Stimulated activated CD4-positive, alpha-beta T cell treated with anti-CD3 and anti-CD28 coated beads, TNF-alpha, amount 100 ng/mL, for 48 hours (primary cell): ENCODE measurements at regions not wholly inside any gene's neighbourhood (a gene's known extent, or its start where the extent isn't known, plus 50 kb on each side); places are given as distances from the start of the nearest gene placed in this dataset.

Experiments used
- DNase-seq, 3 donors: peaks; one replicate each; pipeline ENCODE4 v3.0.0-alpha.2; 2020; ENCODE audit warnings: low read depth in 3 of 3

DNA sequence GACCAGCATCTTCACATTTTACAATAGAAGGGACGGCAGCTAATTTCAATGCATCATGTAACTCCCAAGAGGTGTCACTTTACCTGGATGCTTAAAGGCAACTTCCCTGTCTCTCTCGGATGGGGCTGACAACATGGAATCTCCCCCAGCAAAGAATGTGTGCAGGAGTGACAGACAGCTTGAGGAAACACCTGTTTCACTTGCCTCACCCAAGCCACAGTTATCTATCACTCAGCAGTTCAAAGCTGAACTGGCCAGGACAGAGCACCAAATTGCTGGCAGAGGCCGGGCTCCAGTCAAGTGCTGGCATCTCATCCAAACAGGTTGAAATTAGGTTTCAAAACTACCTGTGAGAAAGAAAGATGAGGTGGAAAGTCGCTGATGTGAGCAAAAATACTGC lies 538.0 kb upstream of the PLXNA2 start:
- no peak for DNase-seq

DNA sequence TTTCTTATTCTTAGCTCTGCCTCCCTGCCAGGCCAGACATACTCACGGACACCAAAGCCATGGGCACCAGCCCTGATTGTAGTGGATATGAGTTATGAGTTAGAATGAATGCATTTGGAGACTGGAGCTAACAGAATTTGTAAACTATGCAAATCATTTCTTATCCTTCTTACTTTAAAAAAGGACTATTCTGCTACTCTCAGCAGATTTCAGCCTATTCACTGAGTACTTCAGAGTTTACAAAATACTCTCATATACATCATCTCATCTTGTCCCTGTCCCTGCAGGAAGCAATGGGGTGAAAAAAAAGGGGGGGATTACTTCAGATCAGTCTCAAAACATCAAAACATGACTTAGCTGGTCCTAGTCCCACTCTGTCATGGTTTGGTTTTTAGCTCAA lies 541.4 kb upstream of the PLXNA2 start:
- no peak for DNase-seq

DNA sequence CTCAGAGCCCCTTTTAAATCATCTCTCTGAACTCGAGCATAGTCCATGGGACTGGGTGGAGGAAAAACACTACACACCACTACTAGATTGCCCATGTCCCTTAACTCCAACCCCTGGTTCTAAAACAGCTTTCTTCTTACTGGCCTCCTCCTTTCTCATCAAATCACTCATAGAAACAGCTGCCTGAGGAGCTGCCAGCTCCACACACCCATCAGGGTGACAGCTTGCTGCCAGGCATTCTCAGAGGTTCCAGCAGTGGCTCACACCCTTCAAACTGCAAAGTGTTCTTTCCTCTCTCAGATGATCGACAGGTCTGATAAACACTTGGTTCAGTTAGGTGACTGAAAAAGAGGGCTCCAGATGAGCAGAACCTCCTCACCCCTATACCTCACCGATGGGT lies 543.0 kb upstream of the PLXNA2 start:
- no peak for DNase-seq

DNA sequence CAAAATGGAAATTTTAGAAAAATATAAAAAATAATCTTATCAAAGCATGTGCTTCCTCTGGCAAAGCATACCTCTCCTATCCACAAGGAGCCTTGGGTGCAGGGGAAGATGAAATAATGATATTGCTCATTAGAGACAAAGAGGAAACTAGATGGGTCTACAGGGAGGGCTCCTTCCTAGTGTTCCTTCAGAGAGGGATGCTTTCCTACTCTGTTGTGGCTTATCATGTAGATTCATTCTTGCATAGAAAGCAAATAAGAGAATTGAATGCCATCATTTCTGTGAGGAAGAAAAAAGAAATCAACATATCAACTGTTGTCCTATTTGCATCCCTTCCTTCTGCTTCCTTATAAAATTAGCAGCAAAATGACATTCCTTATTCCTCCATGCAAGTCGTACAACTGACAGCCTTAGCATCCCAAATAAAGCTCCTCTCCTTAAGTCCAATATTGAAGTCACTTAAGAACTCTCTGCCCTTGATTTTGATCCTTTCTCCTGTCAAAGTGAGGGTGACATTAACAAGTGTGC lies 543.9 kb upstream of the PLXNA2 start:
- DNase-seq = no peak

DNA sequence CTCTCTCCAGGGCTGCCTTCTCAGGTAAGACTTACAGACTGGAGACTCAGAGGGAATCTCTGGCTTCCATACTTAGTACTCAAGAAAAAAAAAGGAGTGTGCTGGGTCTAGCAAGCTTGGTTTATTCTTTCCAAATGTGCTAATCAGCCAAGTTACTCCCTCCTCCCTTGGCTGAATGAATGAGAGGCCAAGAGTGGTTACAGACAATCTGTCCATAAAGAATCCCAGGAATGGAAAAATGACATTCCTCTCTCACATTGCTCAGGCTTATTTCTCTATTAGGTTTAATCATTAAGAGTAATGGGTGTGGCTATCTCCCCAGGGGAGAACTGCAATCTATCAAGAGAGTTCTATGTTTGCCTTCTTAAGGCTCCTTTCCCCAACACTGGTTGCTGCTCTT lies 547.3 kb upstream of the PLXNA2 start:
- no peak for DNase-seq

DNA sequence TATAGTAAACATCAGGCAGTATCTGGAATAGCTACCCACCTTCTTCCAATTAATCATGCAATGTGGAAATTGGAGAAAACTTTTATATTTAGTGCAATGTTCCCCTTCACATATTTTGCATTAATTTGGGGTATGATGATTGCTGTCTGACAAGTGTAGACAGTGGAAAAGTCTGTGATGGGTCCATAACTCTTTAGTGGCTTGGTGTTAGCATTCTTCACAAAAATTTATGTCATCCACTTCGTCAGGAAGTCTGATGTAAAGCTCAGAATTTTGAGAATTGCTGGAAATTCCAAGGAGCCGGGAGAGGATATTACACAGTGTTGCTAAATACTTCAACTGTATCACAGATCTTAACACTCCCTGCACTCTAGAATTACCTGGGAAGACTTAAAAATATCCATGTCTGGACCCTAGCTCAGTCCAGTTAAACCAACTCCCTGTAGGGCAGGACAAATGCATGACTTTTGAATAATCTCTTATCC lies 549.7 kb upstream of the PLXNA2 start:
- no peak for DNase-seq

DNA sequence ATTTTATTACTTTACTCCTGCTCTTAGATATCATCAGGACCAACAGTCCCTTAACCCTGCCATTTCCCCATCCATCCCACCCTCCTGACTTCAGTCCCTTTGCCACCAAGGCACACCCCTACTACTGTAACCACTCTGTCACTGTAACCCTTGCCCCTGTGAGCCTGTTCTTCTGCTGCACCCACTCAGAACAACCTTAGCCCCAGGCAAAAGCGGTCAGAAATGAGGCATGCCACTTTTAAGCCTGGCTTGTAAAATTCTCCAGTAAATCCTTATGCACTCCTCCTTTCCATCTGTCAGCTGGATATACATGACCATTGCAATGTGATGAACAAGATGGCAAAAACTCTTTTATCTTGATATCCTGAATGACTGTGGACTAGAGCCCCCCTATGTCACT lies 555.0 kb upstream of the PLXNA2 start:
- DNase-seq = no peak

DNA sequence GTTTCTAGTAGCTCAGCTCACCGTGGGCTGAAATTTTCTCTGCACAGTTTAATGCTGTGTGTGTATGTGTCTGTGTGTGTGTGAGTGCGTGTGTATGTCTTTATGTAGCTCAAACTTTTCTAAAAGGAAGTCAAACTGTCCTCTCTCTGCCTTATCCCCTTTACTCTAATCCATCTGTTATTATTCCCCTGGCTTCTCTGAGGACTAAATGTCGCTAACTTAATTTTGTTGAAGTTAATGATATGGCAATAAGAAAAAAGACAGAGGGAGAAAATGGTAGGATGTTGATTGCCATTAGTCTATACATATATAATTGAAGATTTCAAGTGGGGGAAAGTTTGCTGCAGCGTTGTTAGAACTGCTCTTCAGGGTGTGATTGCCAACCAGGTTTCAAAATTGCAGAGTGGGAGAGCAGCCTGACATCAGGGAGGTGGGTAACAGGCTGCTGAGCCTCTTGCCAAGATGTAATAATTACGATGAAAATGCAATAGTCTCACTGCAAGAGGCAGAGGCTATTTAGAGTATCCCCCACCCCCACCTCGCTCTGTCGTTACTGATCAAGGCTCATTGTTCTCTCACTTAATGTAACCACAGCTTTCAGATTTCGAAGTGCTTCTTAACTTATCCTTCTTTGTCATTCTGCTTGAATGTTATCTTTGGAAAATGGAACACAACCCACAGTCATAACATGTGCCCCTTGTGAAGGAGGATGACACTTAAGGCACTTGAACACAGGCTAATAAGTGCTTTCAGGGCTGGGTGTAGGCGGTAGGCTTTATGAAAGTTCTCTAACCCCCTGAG lies 559.0 kb upstream of the PLXNA2 start:
- no peak for DNase-seq

DNA sequence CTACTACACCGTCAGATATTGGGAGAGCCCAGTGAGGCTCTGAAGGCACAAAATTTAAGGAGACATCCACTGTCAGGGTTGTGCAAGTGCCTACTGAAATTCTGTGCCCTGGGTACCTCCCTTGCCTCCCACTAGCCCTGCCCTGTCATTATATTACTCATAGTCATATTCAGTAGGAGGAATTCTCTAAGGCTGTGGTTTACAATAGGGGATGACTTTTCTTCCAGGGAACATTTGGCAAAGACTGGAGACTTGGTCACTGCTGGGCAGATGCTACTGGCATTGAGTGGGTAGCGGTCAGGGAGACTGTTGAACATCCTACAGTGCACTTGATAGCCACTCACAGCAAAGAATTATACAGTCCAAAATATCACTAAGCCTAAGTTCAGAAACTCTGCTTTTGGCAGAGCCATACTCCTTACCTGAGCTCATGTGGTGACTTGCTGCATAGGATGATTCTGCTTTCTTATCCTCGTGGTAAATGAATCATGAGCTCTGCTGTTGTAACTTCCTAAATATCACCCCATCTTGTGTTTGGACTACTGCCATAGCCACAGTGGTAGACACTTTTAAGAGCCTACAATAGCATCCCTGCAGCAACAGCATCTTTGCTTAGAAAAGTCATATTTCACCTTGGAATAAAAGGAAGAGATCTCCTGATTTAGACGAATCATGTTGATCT lies 563.4 kb upstream of the PLXNA2 start:
- DNase-seq = no peak

DNA sequence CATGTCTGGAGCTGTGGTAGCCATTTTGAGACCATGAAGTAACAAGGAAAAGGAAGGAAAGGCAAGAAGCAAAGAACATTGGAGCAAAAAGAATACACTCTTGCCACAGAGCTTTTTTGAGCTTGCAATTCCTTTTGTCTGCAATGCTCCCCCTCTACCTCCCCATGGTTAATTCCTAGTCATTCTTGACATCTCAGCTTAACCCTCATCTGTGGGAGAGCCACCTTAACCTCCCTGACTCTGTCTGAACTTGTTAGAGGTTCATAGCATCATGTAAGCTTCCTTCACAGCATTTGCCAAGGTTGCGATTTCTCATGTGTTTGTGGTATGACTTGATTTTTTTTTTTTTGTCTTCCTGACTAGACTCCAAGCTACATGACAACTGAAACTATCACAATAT lies 564.1 kb upstream of the PLXNA2 start:
- DNase-seq = no peak

DNA sequence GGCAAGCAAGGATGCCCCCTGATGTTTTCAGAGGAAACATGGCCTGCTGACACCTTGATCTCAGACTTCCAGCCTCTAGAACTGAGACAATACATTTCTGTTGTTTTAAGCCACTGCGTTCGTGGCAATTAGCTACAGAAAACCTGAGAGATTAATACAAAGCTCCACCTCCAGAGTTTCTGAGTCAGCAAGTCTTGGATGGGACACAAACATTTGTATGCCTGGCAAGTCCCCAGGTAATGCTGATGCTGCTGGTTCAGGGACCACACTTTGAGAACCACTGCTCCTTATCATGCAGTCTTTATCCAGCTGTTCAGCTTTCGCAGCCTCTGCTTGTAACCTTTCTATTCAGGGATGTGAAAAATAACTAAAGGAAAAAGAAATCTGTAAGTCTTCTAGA lies 565.7 kb upstream of the PLXNA2 start:
- DNase-seq = no peak

DNA sequence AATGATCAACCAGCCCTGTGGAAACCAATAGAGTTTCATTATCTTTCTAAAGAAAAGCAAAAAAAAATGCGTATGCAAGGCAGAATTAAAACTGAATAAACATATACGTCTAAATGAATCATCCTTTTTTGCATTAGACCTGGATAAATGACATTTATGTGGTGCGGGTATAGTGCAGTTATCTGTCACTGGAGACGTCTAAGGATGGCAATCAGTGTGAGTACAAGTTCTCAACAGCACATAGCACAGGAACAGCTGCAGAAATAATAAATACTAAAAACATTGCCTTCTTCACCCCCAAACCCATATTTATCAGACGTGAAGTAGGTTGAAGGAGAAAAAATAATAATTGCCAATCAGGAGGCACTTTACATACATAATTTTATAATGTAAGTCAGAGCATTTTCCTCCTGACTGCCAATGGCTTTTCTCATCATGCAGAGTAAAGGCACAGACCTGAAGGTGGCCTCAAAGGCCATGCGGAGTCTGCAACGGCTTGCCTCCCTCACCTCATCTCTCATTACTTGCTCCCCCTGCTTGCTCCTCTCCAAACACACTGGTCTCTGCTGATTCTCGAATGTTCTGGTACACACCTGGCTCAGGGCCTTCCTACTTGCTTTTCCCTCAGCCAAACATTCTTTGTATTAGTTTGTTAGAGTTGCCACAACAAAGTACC lies 574.7 kb upstream of the PLXNA2 start:
- no peak for DNase-seq

DNA sequence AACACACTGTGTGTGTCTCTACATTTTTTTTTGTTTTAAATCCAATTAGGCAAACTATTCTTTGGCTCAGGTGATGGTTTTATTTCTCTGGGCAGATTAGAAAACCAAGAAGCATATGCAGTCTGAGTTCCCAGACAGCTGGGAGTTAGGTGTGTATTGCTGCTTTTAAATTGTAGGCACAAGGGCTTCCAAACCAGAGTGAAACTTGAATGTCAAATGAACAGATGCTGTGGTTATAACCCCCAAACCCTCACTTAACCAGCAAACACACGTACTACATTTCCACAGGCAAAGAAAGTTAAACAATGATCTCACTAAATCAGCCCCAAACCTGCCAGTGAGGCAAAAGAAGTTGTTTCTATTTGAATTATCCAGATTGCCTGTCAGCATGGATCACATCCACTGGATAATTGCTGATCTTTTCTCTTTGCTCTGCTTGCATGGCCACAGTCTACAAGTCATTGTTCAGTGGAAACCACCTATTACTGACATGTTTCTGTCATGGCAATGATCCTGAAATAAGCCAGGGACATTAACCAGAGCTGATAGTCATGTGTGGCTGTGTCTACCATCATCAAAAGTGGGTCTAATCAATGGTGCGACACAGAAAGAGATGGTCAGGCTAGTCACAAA lies 576.5 kb upstream of the PLXNA2 start:
- DNase-seq = no peak

DNA sequence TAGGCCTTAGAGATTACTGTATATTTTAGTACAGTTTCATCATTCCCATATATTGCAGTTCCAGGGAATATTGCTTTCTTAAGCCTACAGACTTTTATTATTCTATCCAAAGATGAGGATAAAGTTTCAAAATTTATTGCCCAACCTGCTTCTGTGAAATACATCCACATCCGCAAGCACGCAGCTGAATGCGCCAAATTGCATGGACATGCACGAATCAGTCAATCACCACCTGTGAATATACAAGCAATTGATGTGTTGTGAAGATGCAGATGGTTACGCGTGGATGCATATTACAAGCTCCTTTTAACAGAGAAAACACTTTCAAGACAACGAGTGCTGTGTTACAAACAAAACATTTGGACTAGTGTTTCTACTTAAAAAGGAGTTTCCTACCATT lies 577.8 kb upstream of the PLXNA2 start:
- no peak for DNase-seq

DNA sequence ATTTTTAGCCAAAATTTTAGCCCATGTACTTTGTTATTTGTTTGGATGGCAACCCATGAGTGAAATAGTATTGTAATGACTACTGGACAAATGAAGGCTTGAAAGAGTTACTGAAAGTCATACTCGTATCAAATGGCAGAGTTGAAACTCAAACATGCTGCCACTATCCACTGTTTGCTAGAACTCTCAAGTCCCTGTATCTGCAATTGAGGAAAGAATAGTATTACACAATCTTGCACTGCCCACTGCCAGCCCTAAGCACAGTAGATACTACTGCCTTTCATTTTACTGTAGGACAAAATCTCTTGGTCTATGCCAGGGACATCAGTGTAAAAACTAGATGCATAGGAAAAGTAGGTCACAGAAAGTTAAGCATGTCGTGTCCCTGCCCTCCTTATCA lies 581.1 kb upstream of the PLXNA2 start:
- DNase-seq = no peak

DNA sequence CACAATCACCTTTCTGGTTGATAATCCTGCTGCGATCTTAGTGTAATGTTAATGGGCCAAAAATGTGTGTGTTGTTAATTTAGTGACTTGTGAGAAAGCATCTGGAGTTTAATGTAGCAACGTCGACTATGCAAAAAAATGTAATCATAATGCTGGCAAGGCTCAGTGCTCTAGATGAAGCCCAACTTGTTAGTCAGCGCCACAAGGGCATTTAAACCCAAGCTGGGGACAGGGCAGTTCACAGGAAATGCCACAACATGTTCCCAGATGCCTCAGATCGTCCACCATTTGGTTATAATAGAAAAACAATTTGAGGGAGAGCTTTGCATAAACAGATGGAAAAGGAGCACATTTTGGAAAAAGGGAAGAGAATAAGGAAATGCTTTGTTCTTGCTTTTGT lies 585.4 kb upstream of the PLXNA2 start:
- no peak for DNase-seq

DNA sequence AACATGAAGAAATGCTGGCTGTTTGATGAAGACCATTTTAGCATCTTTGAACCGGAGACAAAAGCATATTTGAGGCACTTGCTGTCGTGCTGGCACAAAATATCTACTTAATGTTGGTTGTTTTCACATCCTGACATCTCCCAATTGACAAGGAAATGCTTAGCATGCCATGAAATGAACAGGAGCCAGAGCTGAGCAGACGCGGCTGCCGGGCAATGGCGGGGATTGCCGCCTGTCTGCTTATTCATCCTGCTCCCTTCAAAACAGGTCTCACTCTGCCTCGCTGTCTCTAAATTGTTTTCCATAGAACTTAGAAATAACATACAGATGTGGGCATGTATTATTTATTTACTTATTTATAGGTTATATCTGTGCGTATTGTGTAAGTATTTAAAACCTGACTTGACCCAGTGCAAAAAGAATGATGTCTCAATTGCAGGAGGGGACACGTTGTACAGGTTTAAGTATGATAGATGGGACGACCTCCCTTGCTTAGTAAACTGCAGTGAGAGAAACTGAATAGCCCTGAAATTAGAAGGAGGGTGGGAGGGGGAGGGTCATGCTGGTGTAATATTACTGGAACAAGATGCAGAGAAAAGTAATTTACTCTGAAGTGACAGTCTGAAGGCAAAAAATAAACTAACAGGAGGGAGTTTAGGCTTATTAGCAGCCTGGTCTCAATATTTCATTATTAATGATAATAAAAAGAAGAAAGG lies 590.4 kb upstream of the PLXNA2 start:
- no peak for DNase-seq

DNA sequence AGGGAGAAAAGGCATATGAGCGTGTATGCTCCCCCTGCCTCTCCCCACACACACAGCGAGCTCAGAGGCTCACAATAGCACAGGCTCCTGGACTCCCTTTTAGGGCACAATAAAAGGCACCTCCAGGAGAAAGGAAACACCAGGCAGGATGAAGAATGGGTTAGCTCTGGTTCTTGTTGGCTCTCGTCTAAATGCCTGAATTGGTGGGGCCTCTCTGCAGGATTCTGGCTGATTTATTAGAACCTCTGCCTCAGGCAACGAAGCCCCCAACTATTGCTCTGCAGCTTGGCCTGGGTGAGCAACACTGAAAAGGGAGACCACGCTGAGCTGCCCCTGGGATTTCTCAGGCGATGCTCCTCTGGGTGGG lies 590.9 kb upstream of the PLXNA2 start:
- DNase-seq = no peak

DNA sequence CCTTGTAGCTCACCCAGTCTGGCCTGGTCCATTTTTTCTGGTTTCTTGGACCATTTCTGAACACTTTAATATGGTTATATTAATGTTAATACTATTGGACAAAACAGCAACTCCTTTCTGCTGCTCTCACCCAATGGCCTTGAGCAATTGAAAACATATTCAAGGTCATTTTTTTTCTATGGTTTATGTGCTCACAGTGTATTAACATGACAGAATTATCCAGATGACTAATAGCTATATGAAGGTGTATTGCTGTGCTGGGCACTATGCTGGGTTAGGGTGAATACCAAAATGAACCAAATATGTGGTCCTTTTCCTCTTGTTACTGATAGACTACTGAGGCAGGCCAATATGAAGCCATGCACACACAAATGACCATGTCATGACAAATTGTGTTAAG lies 591.6 kb upstream of the PLXNA2 start:
- DNase-seq = no peak

DNA sequence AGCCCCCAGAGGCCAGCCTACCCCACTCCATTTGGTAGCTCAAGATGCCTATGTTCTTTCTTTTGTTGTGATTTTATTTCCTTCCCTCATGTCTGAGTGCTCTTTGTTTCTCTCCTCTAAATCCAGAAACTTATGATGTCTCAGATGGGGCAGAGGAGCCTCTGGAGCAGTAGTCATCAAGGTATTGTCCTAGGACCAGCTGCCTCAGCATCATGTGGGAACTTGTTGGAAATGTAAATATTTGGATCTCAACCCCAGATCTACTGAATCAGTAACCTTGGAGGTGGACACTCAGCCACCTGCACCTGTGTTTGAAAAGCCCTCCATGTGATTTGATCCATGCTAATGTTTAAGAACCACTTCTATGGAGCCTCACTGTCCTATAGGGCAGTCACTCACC lies 593.1 kb upstream of the PLXNA2 start:
- no peak for DNase-seq

DNA sequence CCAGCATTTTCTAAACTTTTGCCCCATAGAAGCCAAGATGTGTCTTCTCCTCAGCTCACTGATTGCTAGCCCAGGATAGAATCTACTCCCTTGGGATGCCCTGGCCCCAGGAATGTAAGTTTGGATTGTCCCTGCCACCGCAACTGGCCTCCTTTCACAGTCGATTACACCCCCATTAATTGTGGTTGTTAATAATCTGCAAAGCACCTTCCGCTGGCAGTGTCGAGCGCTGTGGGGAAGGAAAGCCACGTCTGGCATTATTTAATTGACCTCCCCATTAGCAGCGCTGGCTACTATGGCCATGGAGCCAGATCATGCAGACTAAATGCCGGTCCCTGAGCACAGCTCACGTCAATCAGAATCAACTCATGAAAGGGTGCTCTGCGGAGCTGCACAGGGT lies 597.3 kb upstream of the PLXNA2 start:
- DNase-seq = no peak

DNA sequence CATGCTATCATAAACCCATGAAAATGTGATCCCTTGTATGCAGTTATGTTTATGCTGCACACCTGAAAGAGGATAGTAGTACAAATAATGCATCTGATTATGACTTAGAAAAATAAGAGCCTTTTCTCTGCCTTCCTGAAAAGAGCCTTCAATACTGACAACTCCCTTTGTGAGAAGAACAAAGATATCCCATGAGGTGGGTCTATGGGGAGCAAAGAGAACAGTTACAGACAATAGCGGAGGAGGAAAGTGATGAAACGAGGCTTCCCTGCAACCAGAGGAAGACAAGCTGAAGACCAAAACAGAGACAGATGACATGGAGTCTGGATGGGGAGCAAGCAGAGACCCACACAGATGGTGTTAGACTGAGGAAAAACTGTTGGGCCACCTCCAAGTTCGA lies 598.3 kb upstream of the PLXNA2 start:
- DNase-seq = no peak
